HG03039 (cell line): ENCODE measurements at regions not wholly inside any gene's neighbourhood (a gene's known extent, or its start where the extent isn't known, plus 50 kb on each side); places are given as distances from the start of the nearest gene placed in this dataset.
"Not testable (repeated sequence)": the region's sequence is repeated elsewhere in the genome, so short reads cannot be mapped to it uniquely, and the experiment has no call there.

Experiments used
- ATAC-seq: cut with Tn5 transposase; IDR thresholded peaks from one replicate; pipeline ENCODE4 v1.9.1; 2021; ENCODE audit warnings: mild to moderate bottlenecking, moderate library complexity; ENCODE audit not compliant: unreplicated experiment

- no peak for ATAC-seq
These were observed 186.8 kb downstream of the ETV1 start for GRCh38 chr7:13802651-13803050.

DNA sequence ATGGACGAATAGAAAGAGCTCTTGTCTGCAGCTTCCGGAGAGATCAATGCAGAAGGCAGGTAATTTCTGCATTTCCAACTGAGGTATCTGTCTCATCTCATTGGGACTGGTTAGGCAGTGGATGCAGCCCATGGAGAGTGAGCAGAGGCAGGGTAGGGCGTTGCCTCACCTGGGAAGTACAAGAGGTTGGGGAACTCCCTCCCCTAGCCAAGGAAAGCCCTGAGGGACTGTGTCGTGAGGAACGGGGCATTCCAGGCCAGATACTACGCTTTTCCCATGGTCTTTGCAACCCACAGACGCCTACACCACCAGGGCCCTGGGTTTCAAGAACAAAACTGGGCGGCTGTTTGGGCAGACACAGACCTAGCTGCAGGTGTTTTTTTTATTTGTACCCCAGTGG, 186.3 kb downstream of the ETV1 start:
- ATAC-seq: no peak

- not testable (repeated sequence) for ATAC-seq
These were observed 183.2 kb downstream of the ETV1 start for GRCh38 chr7:13806089-13806867.

DNA sequence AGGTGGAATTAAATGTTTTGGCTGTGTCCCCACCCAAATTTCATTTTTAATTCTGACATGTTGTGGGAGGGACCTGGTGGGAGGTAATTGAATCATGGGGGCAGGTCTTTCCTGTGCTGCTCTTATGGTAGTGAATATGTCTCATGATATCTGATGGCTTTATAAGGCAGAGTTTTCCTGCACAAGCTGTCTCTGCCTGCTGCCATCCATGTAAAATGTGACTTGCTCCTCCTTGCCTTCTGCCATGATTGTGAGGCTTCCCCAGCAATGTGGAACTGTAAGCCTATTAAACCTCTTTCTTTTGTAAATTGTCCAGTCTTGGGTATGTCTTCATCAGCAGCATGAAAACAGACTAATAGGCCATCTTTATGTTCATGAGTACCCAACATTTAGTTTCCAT, 172.2 kb downstream of the ETV1 start:
- ATAC-seq: not testable (repeated sequence)

GRCh38 chr7:13821152-13821787, 168.2 kb downstream of the ETV1 start:
- no peak for ATAC-seq

- ATAC-seq: no peak
These were observed 166.8 kb downstream of the ETV1 start for GRCh38 chr7:13822678-13823077.

GRCh38 chr7:13826752-13827151, 162.7 kb downstream of the ETV1 start:
- no peak for ATAC-seq

DNA sequence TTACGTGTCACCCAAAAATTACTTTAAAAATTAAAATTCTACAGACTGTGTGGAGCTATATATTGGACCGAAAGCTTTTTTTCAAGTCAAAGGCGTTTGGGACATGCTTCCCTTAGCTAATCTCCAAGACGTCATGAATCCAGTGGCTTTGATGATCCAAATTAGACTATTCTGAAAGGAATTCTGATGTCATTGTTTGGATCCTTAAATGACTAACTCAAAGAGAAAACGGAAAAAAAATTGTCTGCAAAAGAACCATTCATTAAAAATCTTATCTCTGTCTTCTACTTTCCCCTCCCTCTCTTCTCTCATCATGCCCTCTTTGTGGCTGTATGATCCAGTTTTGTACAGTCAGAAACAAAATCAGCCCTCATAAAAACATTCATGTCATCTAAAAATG, 161.8 kb downstream of the ETV1 start:
- ATAC-seq: no peak

GRCh38 chr7:13829231-13829630, 160.2 kb downstream of the ETV1 start:
- ATAC-seq: no peak

DNA sequence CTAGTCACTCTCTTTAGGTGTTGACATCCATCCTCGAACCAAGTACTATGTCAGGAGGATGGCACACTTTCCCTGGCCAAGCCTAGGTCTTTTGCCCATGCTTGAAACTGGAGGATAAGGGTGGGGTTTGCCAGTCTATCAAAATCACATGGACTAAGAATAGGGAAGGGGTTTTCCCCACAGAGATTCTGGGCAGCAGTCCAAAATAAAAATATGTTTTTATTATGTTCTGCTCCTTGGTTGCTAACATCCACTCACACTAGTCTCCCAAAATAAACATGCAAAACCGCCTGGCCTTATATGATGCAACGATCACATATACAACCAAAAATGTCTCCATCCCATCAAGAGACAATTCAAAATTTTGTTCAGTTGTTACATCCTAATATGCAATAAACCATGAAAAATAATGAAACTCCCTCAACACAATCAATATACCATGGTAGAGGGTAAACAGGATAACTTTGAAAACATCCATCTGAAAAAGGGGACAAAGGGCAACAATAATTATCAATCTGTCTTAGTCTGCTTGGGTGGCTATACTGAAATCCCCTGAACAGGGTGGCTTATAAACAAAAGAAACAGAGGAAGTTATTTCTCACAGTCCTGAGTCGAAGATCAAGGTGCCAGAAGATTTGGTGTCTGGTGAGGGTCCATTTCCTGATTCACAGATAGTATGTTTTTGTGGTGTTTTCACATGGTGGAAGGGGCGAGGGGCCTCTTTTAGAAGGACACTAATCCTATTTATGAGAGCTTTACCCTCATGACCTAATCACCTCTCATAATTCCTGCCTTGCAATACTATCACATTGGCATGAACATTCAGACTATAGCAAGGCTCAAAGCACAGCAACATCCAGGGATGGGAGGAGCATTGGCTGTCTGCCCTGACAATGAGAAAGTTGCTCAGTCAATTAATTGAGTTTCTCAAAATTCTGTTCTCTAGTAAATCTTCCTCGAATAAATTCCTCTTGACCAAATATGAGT, 159.3 kb downstream of the ETV1 start:
- ATAC-seq: no peak

DNA sequence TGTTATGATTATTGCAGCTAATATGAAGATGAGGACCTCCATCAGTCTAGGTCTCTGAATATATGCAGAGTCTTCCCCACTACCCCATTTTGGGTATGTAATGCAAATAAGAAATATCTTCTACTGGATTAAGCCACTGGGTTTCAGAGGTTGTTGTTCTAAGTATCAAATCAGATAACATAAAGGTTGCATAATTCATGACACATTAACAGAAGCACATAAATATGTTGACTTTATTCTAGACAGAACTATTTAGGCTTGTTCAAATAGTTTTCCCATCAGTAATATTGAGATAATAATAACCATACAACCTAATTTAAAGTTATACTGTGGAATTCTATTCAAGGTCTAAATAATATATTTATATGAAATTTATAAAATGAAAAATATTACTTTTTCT, 157.1 kb downstream of the ETV1 start:
- ATAC-seq: no peak

DNA sequence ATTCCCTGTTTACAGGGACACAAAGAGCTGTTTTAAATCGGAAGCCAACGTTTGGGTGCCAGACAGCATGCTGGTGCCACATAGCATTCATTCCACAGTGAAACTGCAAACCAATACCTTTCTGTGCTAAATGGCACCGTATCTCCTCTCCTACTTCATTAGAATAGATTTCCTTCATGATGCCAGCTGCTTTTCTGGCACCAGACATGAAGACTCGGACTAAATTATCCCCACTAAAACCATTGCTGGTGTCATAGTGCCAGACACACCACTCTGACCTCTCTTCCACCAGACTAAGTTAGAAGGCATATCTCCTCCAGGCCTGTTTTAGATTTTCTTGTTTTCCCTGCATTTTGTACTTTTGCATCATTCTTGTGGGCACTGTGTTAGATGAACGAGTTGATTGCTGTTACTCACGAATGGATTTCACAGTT, 155.1 kb downstream of the ETV1 start:
- no peak for ATAC-seq

DNA sequence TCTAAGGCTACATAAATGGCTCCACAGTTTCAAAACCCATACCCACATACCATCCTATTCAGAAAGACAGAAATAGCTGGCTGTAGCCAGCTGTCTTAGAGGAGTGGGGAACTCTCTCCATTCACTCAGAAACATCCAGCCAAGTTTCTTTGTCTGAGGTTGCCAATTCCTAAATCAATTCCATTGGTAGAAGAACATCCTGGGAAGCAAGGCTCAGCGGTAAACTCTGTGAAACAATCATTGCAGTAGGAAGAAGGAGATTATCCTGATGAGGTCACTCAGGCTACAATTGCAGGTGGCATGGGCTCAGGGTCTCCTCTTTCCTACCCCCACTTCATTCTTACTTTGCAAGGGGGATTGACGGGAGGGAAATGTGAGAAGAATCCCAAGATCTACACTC, 154.0 kb downstream of the ETV1 start:
- ATAC-seq: no peak

GRCh38 chr7:13839063-13839462, 150.4 kb downstream of the ETV1 start:
- ATAC-seq: no peak
